A549 (cell line): ENCODE measurements at regions not wholly inside any gene's neighbourhood (a gene's known extent, or its start where the extent isn't known, plus 50 kb on each side); places are given as distances from the start of the nearest gene placed in this dataset.
"Not testable (repeated sequence)": the region's sequence is repeated elsewhere in the genome, so short reads cannot be mapped to it uniquely, and the experiment has no call there.

ENCODE experiments used
- ATAC-seq, 2 experiments: fragments of 200-7000 bp in 1 of 2; fragments of >200 bp in 1 of 2; cut with Nextera tagmentation in 1 of 2; cut with Tn5 transposase in 1 of 2; 3 replicates each; pipeline versions ENCODE4 v1.8.0 to v1.9.1; 2018 to 2020; ENCODE audit warnings: mild to moderate bottlenecking in 1 of 2, moderate library complexity in 1 of 2
- CTCF ChIA-PET: fragments of 300-600 bp; sonication (Branson Sonifier 250); formaldehyde crosslinking; extraction: SDS; loops from one replicate; lab custom pipeline; 2021; ENCODE audit warnings: antibody characterized with exemption, inconsistent platforms; lab: Yijun Ruan, JAX
- POLR2A ChIA-PET: fragments of 350-600 bp; formaldehyde crosslinking; extraction: SDS; loops from one replicate; lab custom pipeline; 2021; ENCODE audit warnings: antibody characterized with exemption, inconsistent platforms; lab: Yijun Ruan, JAX
- DNase-seq, 2 experiments: peaks; one replicate each; pipeline versions ENCODE4 v3.0.0 to v3.0.0-alpha.2; 2011 to 2016; ENCODE audit warnings: low read depth in 1 of 2, low spot score in 1 of 2
- FAIRE-seq: peaks from 2 replicates; lab custom pipeline; 2011; peaks lifted over from hg19 to GRCh38; lab: Jason Lieb, UNC
- H3K27ac ChIP-seq, 2 experiments: fragments of >200 bp; sonication (Bioruptor Twin); formaldehyde crosslinking; 3 replicates each; pipeline ENCODE4 v1.5.1; 2016 to 2017
- H3K4me1 ChIP-seq: fragments of >200 bp; sonication (Bioruptor Twin); formaldehyde crosslinking; 3 replicates; pipeline ENCODE4 v1.6.1; 2016
- H3K4me2 ChIP-seq: fragments of >200 bp; sonication (Bioruptor Twin); formaldehyde crosslinking; 3 replicates; pipeline ENCODE4 v1.6.1; 2016
- H3K4me3 ChIP-seq: fragments of >200 bp; sonication (Bioruptor Twin); formaldehyde crosslinking; 3 replicates; pipeline ENCODE4 v1.5.1; 2016
- H3K9me3 ChIP-seq: fragments of >200 bp; sonication (Bioruptor Twin); formaldehyde crosslinking; 3 replicates; pipeline ENCODE4 v1.6.1; 2016
- CBX2 ChIP-seq: fragments of 200-600 bp; sonication (generic); IDR thresholded peaks from 2 replicates; pipeline ENCODE4 v1.6.1; 2016; ENCODE audit warnings: low read depth, mild to moderate bottlenecking, borderline replicate concordance
- CHD2 ChIP-seq: fragments of 150-350 bp; IDR thresholded peaks from 2 replicates; pipeline ENCODE4 v1.6.1; 2014; ENCODE audit warnings: low read length; ENCODE audit not compliant: partially characterized antibody
- FOSL2 ChIP-seq, 2 experiments: fragments of 450-650 bp in 1 of 2; fragments of >200 bp in 1 of 2; sonication (Bioruptor Twin) in 1 of 2; formaldehyde crosslinking; IDR thresholded peaks; 2 replicates each; pipeline versions ENCODE4 v1.5.0 to v1.6.1; 2016 to 2020; ENCODE audit warnings: mild to moderate bottlenecking in 1 of 2, moderate library complexity in 1 of 2
- HDAC2 ChIP-seq: fragments of 200-600 bp; sonication (generic); IDR thresholded peaks from 2 replicates; pipeline ENCODE4 v1.6.1; 2016
- HOXB13 ChIP-seq: fragments of 250-450 bp; sonication (Bioruptor Pico); IDR thresholded peaks from 2 replicates; pipeline ENCODE4 v1.5.0; 2020; ENCODE audit warnings: low read depth, mild to moderate bottlenecking, moderate library complexity
- JUN ChIP-seq, 2 experiments: fragments of >200 bp; sonication (Bioruptor Twin); formaldehyde crosslinking; IDR thresholded peaks; 2 replicates in 1 of 2; 3 replicates in 1 of 2; pipeline ENCODE4 v1.6.1; 2016 to 2017
- KDM1A ChIP-seq: fragments of 200-600 bp; sonication (generic); IDR thresholded peaks from 2 replicates; pipeline ENCODE4 v1.6.1; 2016; ENCODE audit warnings: low read depth, mild to moderate bottlenecking
- KDM5A ChIP-seq: fragments of 200-600 bp; sonication (generic); IDR thresholded peaks from 2 replicates; pipeline ENCODE4 v1.6.1; 2016; ENCODE audit warnings: antibody characterized with exemption, mild to moderate bottlenecking
- MAFK ChIP-seq: fragments of 450-650 bp; IDR thresholded peaks from 2 replicates; pipeline ENCODE4 v1.6.1; 2014; ENCODE audit not compliant: partially characterized antibody
- NPAS2 ChIP-seq: fragments of 250-450 bp; sonication (Bioruptor Pico); IDR thresholded peaks from 2 replicates; pipeline ENCODE4 v1.8.0; 2022; ENCODE audit warnings: mild to moderate bottlenecking, moderate library complexity, borderline replicate concordance
- NR3C1 ChIP-seq: fragments of >200 bp; sonication (Bioruptor Twin); formaldehyde crosslinking; IDR thresholded peaks from 3 replicates; pipeline ENCODE4 v1.6.1; 2017
- POLR2A ChIP-seq: IDR thresholded peaks from 2 replicates; pipeline ENCODE4 v1.6.1; 2012; ENCODE audit warnings: mild to moderate bottlenecking, low read length
- RFX5 ChIP-seq: fragments of 450-650 bp; IDR thresholded peaks from 2 replicates; pipeline ENCODE4 v1.7.1; 2014; ENCODE audit warnings: antibody characterized with exemption, mild to moderate bottlenecking, moderate library complexity
- RNF2 ChIP-seq: fragments of 200-600 bp; sonication (generic); IDR thresholded peaks from 2 replicates; pipeline ENCODE4 v1.6.1; 2016; ENCODE audit warnings: low read depth, mild to moderate bottlenecking, antibody characterized with exemption, moderate library complexity, borderline replicate concordance
- SREBF2 ChIP-seq: fragments of 450-650 bp; IDR thresholded peaks from 2 replicates; pipeline ENCODE4 v1.6.1; 2014; ENCODE audit warnings: mild to moderate bottlenecking, moderate library complexity
- TFCP2L1 ChIP-seq: fragments of 250-450 bp; sonication (Bioruptor Pico); IDR thresholded peaks from 2 replicates; pipeline ENCODE4 v1.5.0; 2021; ENCODE audit warnings: mild to moderate bottlenecking
- ZC3H11A ChIP-seq: fragments of 450-650 bp; IDR thresholded peaks from 2 replicates; pipeline ENCODE4 v1.6.1; 2014; ENCODE audit warnings: antibody characterized with exemption, mild to moderate bottlenecking
- ZSCAN20 ChIP-seq: fragments of 250-450 bp; sonication (Bioruptor Pico); IDR thresholded peaks from 2 replicates; pipeline ENCODE4 v1.8.0; 2022; ENCODE audit warnings: mild to moderate bottlenecking, moderate library complexity
- WGBS: methylation state at CpG from one replicate; pipeline ENCODE4 v1.1.6; 2017; ENCODE audit errors: missing lambda C conversion rate; 5-methylcytosine and 5-hydroxymethylcytosine counted together
- TF ChIP-seq, protein P1 (sequence below): IDR thresholded peaks from 2 replicates; pipeline ENCODE4 v1.6.1; 2012; ENCODE audit warnings: low read depth, borderline replicate concordance

DNA sequence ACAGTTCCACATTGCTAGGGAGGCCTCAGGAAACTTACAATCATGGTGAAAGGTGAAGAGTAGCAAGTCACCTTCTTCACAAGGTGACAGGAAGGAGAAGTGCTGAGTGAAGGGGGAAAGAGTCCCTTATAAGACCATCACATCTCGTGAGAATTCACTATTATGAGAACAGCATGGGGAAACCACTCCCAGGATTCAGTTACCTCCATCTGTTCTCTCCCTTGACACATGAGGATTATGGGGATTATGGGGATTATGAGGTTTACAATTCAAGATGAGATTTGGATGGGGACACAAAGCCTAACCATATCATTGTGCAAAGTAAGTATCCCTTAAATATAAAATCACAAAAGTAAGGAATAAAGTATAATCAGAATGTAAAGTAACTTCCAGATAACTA is 375.9 kb upstream of the NAALADL2 start:
- Histone ChIP-seq H3K4me3 (no peak overlapping the region), H3K4me1 (no peaks in the 10 kb centered on the region), H3K4me2 (no peak overlapping the region), H3K27ac (no peak overlapping the region), H3K9me3 (no peaks in the 10 kb centered on the region)
- TF ChIP-seq NPAS2 (CRISPR knock-in tag) (no peak), KDM5A (no peak), NR3C1 (no peak), CBX2 (no peak), HDAC2 (no peak), HOXB13 (CRISPR knock-in tag) (no peak), FOSL2 (IDR thresholded peaks at IDR 0.05) (no peak), FOSL2 (CRISPR knock-in tag; IDR thresholded peaks at IDR 0.05) (no peak), JUN (IDR thresholded peaks at IDR 0.05) (no peak), KDM1A (no peak), SREBF2 (no peak), ZSCAN20 (CRISPR knock-in tag) (no peak), TFCP2L1 (CRISPR knock-in tag) (no peak), RFX5 (no peak), POLR2A (no peak), RNF2 (no peak)
- TF ChIP-seq, protein P1, sequence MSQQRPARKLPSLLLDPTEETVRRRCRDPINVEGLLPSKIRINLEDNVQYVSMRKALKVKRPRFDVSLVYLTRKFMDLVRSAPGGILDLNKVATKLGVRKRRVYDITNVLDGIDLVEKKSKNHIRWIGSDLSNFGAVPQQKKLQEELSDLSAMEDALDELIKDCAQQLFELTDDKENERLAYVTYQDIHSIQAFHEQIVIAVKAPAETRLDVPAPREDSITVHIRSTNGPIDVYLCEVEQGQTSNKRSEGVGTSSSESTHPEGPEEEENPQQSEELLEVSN = no peak
- no peak for FAIRE-seq
- no peak for ATAC-seq
- POLR2A ChIA-PET = no interaction called here
- WGBS = 21% methylated on average over 1 of the region's 1 CpG
- CTCF ChIA-PET = no interaction called here
- no peak for DNase-seq

DNA sequence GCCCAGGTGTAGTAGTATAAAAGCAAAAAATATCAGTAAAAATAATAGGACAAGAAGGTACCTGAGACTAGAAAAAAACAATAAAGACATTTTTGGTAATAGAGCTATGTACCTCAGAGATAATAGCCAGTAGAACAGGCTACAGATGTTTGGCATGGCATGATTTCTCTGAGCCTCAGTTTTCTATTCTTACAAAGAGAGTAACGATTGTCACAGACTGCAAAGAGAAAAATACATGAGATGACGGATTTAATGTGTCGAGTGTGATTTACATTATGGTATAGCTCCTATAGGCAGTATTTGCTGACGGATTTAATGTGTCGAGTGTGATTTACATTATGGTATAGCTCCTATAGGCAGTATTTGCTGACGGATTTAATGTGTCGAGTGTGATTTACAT is 375.3 kb upstream of the NAALADL2 start:
- FAIRE-seq, H3K4me2 ChIP-seq, DNase-seq, H3K9me3 ChIP-seq, H3K4me3 ChIP-seq, POLR2A ChIA-PET, CTCF ChIA-PET, H3K4me1 ChIP-seq, H3K27ac ChIP-seq, ATAC-seq: not testable (repeated sequence)
- 77% methylated on average over 7 of the region's 7 CpGs for whole genome bisulfite sequencing

DNA sequence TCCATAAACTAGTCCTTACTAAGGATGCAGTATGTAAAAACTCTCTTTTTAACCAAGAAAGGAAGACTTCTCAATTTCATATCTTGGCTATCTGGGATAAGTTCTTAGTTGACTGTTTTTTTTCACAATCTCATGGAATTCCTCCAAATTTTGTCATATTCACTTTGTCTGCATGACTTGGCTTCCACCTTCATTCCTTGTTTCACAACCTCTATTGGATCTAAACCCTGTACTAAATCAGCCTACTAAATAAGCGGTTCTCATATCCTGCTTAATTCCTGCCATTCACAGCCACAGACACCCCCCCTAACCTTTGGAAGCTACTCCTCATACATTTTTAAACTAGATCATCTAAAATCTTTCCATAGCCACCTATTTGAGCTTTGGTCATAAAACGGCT is 370.6 kb upstream of the NAALADL2 start:
- no peak overlapping the region for H3K27ac ChIP-seq
- H3K4me3 ChIP-seq = no peak overlapping the region
- TF ChIP-seq ZC3H11A (no peak), CBX2 (no peak), NPAS2 (CRISPR knock-in tag) (no peak), TFCP2L1 (CRISPR knock-in tag) (no peak), KDM1A (no peak)
- TF ChIP-seq, protein P1 = no peak
- POLR2A ChIA-PET = no interaction called here
- DNase-seq (no peak), ATAC-seq (no peak), FAIRE-seq (no peak)
- H3K4me1 ChIP-seq = no peaks in the 10 kb centered on the region
- H3K4me2 ChIP-seq = no peak overlapping the region
- CTCF ChIA-PET = no interaction called here
- 55% methylated on average over 2 of the region's 2 CpGs for WGBS
- no peaks in the 10 kb centered on the region for H3K9me3 ChIP-seq

DNA sequence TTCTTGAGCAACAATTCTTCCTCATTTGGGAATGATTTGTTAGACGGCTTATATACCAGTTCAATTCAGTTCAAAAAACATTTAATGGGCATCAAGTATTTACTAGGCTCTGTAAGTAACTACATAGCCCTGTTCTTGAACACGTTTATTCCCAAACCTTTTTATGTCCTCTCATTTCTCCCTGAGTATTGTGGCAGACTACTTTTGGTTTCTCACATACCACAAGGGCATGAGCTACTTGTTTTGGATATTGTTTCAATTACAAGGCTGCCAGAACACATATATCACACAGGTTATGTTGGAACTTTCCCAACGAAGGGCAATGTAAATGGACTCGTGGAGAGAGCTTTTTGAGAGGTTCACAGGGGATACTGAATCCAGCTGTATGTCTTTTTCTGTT is 363.8 kb upstream of the NAALADL2 start:
- no peak overlapping the region for H3K27ac ChIP-seq
- DNase-seq = no peak
- no peaks in the 10 kb centered on the region for H3K9me3 ChIP-seq
- 24% methylated on average over 4 of the region's 4 CpGs for WGBS
- ChIA-PET POLR2A (no interaction called here), CTCF (no interaction called here)
- no peak overlapping the region for H3K4me3 ChIP-seq
- H3K4me2 ChIP-seq = no peak overlapping the region
- H3K4me1 ChIP-seq = no peaks in the 10 kb centered on the region
- ATAC-seq = no peak
- TF ChIP-seq MAFK (no peak), CHD2 (no peak), HOXB13 (CRISPR knock-in tag) (no peak), KDM5A (no peak)
- FAIRE-seq = no peak
